Sigmoid colon (tissue), 6 donors: ENCODE measurements at regions not wholly inside any gene's neighbourhood (a gene's known extent, or its start where the extent isn't known, plus 50 kb on each side); places are given as distances from the start of the nearest gene placed in this dataset.

Experiments
- DNase-seq: peaks from one replicate; pipeline ENCODE4 v3.0.0-alpha.2; 2019
- H3K27ac ChIP-seq, 4 donors: fragments of 200-600 bp; sonication (generic); one replicate each; pipeline ENCODE4 v1.5.1; 2016 to 2019; ENCODE audit warnings: mild to moderate bottlenecking in 1 of 4
- H3K27me3 ChIP-seq, 3 donors: fragments of 200-600 bp; sonication (generic); one replicate each; pipeline ENCODE4 v1.5.1; 2019; ENCODE audit warnings: mild to moderate bottlenecking in 1 of 3
- H3K36me3 ChIP-seq, 4 donors: fragments of 200-600 bp; sonication (generic); one replicate each; pipeline ENCODE4 v1.5.1; 2016 to 2019
- H3K4me1 ChIP-seq, 4 donors: fragments of 200-600 bp; sonication (generic); one replicate each; pipeline ENCODE4 v1.5.1; 2017 to 2019
- H3K4me3 ChIP-seq, 4 donors: fragments of 200-600 bp; sonication (generic); one replicate each; pipeline ENCODE4 v1.5.1; 2017 to 2019; ENCODE audit warnings: mild to moderate bottlenecking in 2 of 4, moderate library complexity in 1 of 4
- H3K9me3 ChIP-seq, 4 donors: fragments of 200-600 bp in 3 of 4; sonication (generic) in 3 of 4; one replicate each; pipeline versions ENCODE4 v1.5.1 to v1.6.1; 2013 to 2019
- EP300 ChIP-seq, 4 donors: sonication (generic); formaldehyde crosslinking; IDR thresholded peaks; one replicate each; pipeline ENCODE4 v1.6.1; 2017; ENCODE audit warnings: antibody characterized with exemption in 4 of 4
- POLR2A ChIP-seq, 2 donors: fragments of 450-650 bp; IDR thresholded peaks; one replicate each; pipeline ENCODE4 v1.6.1; 2016; ENCODE audit warnings: antibody characterized with exemption in 2 of 2, mild to moderate bottlenecking in 2 of 2, moderate library complexity in 2 of 2
- POLR2AphosphoS5 ChIP-seq, 4 donors: sonication (generic); formaldehyde crosslinking; IDR thresholded peaks; one replicate each; pipeline ENCODE4 v1.6.1; 2017; ENCODE audit warnings: antibody characterized with exemption in 4 of 4
- WGBS, 2 donors: extraction: QIAGEN DNeasy Blood & Tissue Kit; methylation state at CpG; one replicate each; pipeline ENCODE4 v1.1.7; 2013; 5-methylcytosine and 5-hydroxymethylcytosine counted together
- intact Hi-C: fragments of 100-400 bp; cut with DNase I; formaldehyde crosslinking; loops from one replicate; pipeline ENCODE4 v1.15.1; 2023
- TF ChIP-seq, protein P1 (sequence below), 4 experiments: fragments of 450-650 bp in 3 of 4; fragments of 200-600 bp in 1 of 4; IDR thresholded peaks; one replicate each; pipeline ENCODE4 v1.5.1; 2016 to 2019; ENCODE audit warnings: antibody characterized with exemption in 4 of 4, mild to moderate bottlenecking in 3 of 4, moderate library complexity in 2 of 4
- donor health status: healthy with polysubstance abuse.
- donor health status: healthy.

DNA sequence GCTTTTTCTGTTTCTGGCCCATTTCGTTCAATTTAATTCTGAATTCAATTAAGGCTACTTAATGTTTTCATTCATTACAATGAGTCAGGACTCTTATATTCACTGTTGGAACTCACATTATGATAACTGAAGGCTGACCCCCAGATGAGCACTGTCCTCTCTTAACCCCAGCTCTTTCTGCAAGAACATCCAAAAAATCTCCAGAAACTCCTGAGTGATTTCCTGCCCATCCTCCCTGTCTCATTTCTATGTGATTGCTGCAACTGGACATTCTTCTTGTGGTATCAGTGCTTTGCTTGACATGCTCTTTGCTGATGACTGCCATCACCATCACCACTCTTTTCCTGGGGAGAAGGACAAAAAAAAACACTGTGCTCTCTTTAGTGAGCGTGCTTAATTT is 240.3 kb downstream of the SPRY2 start:
- H3K27me3 ChIP-seq: no peaks in the 10 kb centered on the region
- H3K4me1 ChIP-seq: no peaks in the 10 kb centered on the region
- no peak overlapping the region for H3K4me3 ChIP-seq
- WGBS, 2 donors: 90 to 91% methylated on average over 2 of the region's 2 CpGs
- no peak overlapping the region for H3K27ac ChIP-seq
- H3K36me3 ChIP-seq: no peaks in the 10 kb centered on the region
- intact Hi-C loops: no loop called here
- no peaks in the 10 kb centered on the region for H3K9me3 ChIP-seq
- DNase-seq: no peak
- TF ChIP-seq POLR2AphosphoS5 (IDR thresholded peaks at IDR 0.05) (no peak), POLR2A (IDR thresholded peaks at IDR 0.05) (no peak), EP300 (IDR thresholded peaks at IDR 0.05) (no peak)
- TF ChIP-seq, protein P1, sequence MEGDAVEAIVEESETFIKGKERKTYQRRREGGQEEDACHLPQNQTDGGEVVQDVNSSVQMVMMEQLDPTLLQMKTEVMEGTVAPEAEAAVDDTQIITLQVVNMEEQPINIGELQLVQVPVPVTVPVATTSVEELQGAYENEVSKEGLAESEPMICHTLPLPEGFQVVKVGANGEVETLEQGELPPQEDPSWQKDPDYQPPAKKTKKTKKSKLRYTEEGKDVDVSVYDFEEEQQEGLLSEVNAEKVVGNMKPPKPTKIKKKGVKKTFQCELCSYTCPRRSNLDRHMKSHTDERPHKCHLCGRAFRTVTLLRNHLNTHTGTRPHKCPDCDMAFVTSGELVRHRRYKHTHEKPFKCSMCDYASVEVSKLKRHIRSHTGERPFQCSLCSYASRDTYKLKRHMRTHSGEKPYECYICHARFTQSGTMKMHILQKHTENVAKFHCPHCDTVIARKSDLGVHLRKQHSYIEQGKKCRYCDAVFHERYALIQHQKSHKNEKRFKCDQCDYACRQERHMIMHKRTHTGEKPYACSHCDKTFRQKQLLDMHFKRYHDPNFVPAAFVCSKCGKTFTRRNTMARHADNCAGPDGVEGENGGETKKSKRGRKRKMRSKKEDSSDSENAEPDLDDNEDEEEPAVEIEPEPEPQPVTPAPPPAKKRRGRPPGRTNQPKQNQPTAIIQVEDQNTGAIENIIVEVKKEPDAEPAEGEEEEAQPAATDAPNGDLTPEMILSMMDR (IDR thresholded peaks at IDR 0.05): no peak

DNA sequence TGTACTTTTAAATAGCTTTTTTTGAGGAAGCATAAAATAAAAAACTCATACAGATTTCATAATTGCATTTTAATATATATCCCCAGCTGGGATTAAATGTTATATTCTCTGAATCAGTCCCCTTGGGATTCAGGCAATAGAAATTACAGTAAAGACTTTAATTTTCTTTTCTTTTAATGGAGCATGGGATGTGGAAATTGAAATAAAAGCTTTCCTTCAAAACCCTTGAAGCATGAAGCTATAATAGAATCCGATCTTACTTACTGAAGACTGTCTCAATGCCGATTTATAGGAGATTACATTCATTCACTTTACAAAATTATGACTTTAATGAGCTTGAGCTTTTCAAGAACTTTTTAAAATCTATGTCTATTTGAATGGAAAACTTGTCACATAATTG is 243.4 kb downstream of the SPRY2 start:
- H3K36me3 ChIP-seq: no peaks in the 10 kb centered on the region
- TF ChIP-seq, protein P1 (IDR thresholded peaks at IDR 0.05): no peak
- TF ChIP-seq EP300 (IDR thresholded peaks at IDR 0.05) (no peak), POLR2AphosphoS5 (IDR thresholded peaks at IDR 0.05) (no peak), POLR2A (IDR thresholded peaks at IDR 0.05) (no peak)
- H3K4me3 ChIP-seq: no peak overlapping the region
- H3K4me1 ChIP-seq: no peaks in the 10 kb centered on the region
- no peak for DNase-seq
- no peak overlapping the region for H3K27ac ChIP-seq
- H3K27me3 ChIP-seq: no peaks in the 10 kb centered on the region
- H3K9me3 ChIP-seq: no peaks in the 10 kb centered on the region
- 94 to 99% methylated on average over 2 of the region's 2 CpGs for WGBS, 2 donors
- intact Hi-C loops: no loop called here

DNA sequence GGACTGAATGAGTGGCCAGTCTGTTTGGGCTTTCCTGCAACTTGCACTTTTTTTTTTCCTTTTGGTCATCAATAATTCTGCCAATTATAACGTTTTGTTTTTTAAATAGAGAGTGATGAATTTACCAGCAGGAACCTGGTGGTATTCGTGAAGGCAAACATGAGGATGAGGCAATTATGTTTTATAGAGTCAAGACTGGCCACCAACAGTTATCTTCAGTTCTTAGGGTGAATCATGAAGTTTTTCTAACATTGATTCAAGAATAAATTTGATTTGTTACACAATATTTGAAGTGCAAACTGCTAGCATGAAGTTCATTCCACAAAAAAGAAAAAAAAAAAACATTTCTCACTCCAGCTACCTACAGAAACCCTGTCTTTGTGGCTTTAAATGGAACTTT is 244.5 kb downstream of the SPRY2 start:
- DNase-seq: no peak
- Histone ChIP-seq H3K4me3 (no peak overlapping the region), H3K27ac (no peak overlapping the region), H3K4me1 (no peaks in the 10 kb centered on the region), H3K9me3 (no peaks in the 10 kb centered on the region), H3K36me3 (no peaks in the 10 kb centered on the region), H3K27me3 (no peaks in the 10 kb centered on the region)
- TF ChIP-seq POLR2A (IDR thresholded peaks at IDR 0.05): no peak
- no peak for TF ChIP-seq EP300 (IDR thresholded peaks at IDR 0.05)
- TF ChIP-seq, protein P1 (IDR thresholded peaks at IDR 0.05): no peak
- no peak for TF ChIP-seq POLR2AphosphoS5 (IDR thresholded peaks at IDR 0.05)
- intact Hi-C loops: no loop called here
- WGBS, 2 donors: 24 to 62% methylated on average over 2 of the region's 2 CpGs

DNA sequence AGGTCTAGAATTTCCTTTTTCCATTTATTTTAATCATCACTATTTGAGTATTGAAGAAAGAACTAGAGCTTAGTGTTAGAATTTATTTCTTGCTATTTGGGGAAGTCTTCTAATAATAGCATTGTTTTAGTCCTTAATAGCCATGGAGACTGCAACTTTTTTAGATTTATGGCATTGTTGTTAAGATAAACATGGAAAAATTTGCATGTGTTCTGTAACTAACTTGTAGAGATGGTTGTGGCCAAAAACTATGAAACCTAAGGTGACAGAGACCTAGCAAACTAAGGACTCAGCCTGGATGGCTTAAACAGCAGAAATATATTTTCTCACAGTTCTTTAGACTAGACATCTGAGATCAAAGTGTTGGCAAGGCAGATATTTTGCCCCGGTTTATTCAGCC is 246.4 kb downstream of the SPRY2 start:
- no peaks in the 10 kb centered on the region for H3K4me1 ChIP-seq
- H3K27me3 ChIP-seq: no peaks in the 10 kb centered on the region
- H3K4me3 ChIP-seq: no peak overlapping the region
- H3K27ac ChIP-seq: no peak overlapping the region
- no peaks in the 10 kb centered on the region for H3K9me3 ChIP-seq
- H3K36me3 ChIP-seq: no peaks in the 10 kb centered on the region
- DNase-seq: no peak
- no peak for TF ChIP-seq POLR2AphosphoS5 (IDR thresholded peaks at IDR 0.05)
- no peak for TF ChIP-seq POLR2A (IDR thresholded peaks at IDR 0.05)
- no peak for TF ChIP-seq EP300 (IDR thresholded peaks at IDR 0.05)
- TF ChIP-seq, protein P1 (IDR thresholded peaks at IDR 0.05): no peak
- WGBS, 2 donors: 73 to 84% methylated on average over 1 of the region's 1 CpG
- intact Hi-C loops: no loop called here

DNA sequence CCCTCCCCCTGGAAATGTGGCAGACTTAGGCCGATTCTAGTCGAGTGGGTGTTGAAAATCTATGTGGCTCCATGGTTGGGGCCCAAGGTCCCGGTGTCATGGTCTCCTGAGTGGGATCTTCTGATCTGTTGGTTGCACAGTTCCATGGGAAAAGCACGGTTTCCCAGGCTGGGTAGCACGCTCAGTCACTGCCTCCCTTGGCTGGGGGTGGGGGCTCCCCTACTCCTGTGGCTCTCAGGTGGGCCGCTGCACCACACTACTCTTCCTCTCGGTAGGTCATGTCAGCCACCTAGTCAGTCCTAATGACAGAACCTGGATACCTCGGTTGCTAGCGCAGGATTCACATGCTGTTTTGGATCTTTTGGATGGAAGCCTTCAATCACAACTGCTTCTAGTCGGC is 247.0 kb downstream of the SPRY2 start:
- 90 to 94% methylated on average over 10 of the region's 10 CpGs for WGBS, 2 donors
- Histone ChIP-seq H3K27me3 (no peaks in the 10 kb centered on the region), H3K36me3 (no peaks in the 10 kb centered on the region), H3K4me1 (no peaks in the 10 kb centered on the region), H3K27ac (no peak overlapping the region), H3K4me3 (no peak overlapping the region), H3K9me3 (no peaks in the 10 kb centered on the region)
- no peak for DNase-seq
- intact Hi-C loops: no loop called here
- TF ChIP-seq, protein P1 (IDR thresholded peaks at IDR 0.05): no peak
